AML-193 (cell line): ENCODE measurements at regions not wholly inside any gene's neighbourhood (a gene's known extent, or its start where the extent isn't known, plus 50 kb on each side); places are given as distances from the start of the nearest gene placed in this dataset.

Source experiments
- DNase-seq, 2 experiments: peaks; one replicate each; lab custom pipeline; 2025; lab: John Stamatoyannopoulos, UW

- DNase-seq, result no peak
Measured at GRCh38 chr13:50104493-50104892, 89.2 kb downstream of the KCNRG start.

GRCh38 chr13:50106559-50106958, 91.3 kb downstream of the KCNRG start:
- DNase-seq, result peak in 1 of 2 experiments; percentile 41

DNA sequence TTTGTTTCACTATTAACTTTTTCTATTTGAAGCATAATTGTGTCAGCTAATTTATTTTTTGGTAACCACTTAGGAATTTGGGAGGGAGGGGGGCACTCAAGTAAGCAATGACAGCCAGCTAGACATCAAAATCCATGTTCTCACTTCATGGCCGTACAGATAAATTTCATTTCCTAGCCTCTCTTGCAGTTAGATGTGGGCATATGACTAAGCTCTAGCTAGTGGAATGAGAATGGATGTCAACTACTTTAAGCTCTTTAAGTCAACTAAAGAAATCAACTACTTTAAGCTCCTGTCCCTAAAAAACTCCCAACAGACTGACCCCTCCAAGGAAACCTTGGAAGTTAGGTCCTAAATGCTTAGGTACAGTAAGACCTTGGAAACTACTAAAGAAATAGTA, 92.0 kb downstream of the KCNRG start:
- no peak for DNase-seq

DNA sequence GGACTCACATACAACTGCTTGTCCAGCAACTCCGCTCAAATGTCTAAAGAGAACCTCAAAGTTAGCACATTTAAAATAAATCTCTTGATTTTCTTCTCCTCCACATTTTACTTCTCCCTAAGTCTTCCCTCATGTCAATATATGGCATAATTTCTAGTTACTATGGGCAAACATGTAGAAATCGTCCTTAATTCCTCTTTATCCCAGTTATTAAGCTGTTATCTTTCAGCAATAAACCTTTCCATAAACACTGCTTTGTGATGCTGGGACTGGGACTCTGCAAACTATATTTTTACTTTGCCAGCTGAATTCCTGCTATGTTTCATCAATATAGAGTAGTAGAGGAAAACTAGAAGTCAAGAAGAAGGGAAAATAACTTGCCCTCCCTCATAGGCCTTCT, 99.7 kb downstream of the KCNRG start:
- DNase-seq, result no peak

GRCh38 chr13:50115695-50116094, 100.5 kb downstream of the KCNRG start:
- no peak for DNase-seq

GRCh38 chr13:50116430-50116973, 101.3 kb downstream of the KCNRG start:
- DNase-seq, result peak; percentile 47 to 48

GRCh38 chr13:50119591-50119990, 104.3 kb downstream of the KCNRG start:
- no peak for DNase-seq

DNA sequence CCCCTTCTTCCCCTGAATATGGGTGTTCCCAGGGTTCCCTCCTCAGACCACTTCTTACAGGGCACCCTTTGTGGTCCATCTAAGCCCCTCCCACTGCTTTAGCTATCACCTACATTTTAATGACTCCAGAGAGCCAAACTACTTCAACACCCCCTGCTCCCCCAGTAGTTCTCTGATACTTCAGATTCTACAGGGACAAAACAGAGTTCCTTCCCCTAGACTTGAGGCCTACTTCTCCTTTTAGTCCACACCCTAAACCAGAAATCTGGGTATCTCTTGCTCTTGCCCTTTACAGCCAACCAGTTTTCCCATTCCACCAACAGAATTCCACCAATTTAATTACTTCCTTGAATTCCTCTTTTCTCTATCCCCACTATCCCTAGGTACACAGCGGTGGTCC, 107.2 kb downstream of the KCNRG start:
- DNase-seq, result peak; percentile 71 to 80

DNA sequence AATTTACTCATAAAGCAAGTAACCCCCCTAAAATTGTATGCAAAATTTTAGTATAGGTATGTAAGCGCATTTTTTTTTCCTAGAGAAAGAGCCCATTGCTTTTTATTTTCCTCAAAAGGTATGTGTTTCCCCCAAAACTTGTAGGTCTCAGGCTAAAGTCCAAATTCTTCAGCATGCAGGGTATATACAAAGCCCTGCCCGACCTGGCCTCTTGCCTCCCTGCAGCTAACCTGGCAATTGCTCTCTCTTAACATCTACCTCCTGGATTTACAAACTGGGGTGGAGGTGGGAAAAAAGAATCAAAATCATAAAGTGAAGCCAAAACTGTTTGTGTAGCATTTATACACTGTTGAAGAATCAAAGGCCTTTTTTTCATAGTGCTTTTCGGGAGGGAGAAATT, 107.8 kb downstream of the KCNRG start:
- DNase-seq, result no peak

DNA sequence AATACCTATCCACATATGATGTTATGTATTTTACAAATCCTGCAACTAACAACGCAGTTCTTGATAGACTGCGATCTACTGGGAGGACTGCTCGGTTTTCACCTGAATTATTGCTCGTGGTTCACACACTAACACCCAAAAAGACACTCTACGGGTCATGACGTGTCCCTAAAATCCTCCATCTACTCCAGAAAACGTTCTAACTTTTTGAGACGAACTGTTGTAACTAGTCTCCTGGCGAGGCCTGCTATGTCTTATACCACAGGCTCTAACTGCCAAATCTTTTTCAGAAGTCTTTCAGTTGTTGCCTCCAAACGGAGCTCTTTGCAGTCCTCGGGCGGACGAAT, 108.2 kb downstream of the KCNRG start:
- no peak for DNase-seq

DNA sequence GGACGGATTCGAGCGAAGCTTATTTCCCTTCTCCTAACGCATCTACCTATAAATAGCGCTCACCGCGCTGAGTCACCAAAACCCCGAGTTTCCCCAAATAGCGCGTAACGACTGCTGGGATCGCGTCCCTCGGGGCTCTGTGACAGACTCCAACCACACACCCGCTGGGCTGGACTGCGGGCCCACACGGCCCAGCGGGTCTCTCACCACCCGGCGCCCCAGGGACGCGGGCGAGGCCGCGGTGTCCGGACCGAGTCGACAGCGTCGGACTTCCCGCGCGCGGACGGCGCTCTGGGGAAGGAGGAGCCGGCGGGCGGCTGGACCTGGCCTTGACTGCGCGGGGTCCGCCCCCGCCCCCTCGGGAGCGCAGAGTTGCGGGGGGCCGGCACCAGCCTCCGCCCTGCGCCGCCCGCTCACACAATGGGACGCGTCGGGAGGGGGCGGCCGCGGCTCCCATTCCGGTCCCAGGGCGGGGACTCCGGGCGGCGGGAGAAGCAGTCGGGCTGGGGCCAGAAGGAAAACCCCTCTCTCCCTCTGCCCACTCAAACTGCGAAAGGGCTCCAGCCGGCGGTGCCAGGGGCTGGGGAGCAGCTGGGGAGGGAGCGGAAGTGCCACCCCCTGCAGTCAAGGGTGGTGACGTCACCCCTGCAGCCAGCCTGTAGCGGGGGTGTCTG, 108.8 kb downstream of the KCNRG start:
- DNase-seq, result peak; percentile 86 to 91

GRCh38 chr13:50124536-50125303, 109.5 kb downstream of the KCNRG start:
- peak in 1 of 2 experiments; percentile 90 for DNase-seq

DNA sequence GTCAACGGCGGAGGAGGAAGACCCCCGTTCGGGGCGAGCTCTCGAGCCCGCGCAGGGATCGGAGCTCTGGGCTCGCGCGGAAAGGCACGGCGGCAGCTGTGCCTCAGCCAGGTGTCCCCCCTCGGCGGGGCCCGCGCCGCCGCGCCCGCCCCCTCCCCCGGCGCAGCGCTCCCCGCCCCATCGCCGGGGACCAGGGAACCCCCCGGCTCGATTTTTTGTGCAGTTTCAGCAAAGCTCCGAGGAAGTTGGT, 110.0 kb downstream of the KCNRG start:
- no peak for DNase-seq

DNA sequence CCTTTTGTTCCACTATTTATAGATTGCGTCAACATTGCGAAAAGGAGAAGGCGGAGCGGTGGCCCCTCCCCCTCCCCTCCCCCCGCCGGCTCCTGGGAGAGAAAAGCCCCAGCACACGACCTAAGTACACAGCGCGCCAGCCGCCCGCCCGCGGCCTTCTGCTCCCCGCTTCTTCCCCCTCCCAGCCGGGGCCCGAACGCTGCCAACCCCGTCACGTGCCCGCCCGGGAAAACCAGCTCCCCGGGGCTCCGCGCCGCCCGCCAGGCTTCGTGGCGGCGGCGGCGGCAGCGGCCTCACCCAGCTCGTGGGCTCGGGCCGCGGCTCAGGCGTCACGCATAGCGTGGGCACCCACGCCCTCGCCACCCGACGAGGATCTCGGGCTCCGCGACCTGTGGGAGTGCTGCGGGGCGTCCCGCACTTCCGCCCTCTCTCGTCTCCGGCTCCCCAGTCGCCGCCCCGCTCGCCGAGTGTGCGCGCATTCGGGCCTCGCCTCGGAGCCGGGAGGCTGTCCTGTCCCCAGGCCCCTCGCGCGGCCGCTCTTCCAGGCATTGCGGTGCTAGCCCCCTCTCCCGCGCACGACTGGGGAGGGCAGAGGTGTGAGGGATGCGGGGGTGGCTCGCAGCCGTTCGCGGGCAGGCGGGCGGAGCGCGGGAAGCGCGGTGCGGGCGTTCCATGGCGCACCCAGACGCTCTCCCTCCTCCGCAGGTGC, 110.5 kb downstream of the KCNRG start:
- peak; percentile 96 for DNase-seq

DNA sequence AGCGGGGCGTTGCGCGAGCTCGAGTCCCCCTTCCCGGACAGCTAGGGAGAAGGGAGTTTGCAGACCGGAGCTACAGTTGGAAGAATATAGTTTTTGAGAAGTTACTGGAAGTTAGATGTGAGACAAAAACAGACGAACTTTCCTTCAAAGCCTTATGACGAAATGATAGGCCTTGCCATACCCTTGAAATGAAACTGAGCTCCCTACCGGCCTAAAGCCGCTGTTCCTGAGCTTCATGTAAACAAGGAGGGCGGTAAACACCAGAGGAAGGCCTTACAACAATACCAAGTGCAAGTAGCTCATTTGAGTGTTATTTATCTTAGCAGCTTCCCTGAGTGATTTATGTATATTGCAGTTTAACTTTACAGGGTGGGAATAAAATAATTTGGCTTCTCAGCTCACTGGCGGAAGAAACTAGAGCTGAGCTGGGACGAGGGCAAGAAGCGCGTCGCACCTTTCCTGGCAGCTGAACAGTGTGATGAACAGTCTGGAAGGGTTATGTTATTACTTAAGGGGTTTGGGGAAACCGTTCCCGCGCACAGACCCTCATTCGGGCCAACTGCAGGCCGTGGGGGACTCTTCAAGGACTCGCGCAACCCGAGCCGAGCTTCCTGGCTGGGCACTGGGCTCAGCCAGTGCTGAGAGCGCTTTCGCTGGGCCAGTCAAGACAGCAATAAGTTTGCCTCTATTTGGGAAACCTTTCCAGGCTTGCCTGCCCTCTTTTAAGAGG, 111.2 kb downstream of the KCNRG start:
- peak; percentile 53 to 61 for DNase-seq

DNA sequence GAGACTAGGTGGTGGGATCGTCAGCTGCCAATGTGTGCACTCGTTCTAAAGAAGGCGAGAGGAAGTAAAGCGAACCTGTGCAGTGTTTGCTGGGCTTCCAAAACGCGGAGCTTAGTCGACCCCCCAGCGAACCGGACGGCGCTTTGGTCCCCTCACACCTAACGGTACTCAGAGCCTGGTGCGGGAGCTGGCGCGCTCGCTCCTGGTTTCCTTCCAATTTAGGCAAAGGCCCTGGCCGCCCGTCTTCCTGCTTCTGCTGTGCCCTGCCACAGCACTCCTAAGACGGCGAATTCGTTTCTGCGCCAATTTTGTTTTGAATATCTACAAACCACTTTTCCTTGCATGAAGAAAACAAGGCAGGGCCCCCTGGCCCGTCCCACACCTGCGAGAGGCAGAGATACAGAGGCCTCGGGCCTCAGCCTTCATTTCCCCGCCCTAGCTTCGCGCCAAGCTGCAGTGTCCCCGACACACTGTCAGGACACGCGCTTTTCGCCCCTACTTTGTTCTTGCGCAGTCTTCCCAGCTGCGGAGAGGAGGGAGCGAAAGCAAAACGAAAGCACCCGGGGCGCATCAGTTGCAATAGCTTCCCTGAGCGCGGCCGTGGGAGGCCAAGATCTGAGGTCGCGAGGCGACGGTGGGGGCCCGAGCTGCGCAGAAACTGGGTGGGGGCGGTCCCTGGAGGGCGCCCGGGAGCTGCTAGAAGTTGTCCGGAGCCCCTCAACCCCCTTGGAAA, 111.9 kb downstream of the KCNRG start:
- peak; percentile 59 to 69 for DNase-seq

- DNase-seq, result no peak
Measured at GRCh38 chr13:50127726-50128291, 112.6 kb downstream of the KCNRG start.

DNA sequence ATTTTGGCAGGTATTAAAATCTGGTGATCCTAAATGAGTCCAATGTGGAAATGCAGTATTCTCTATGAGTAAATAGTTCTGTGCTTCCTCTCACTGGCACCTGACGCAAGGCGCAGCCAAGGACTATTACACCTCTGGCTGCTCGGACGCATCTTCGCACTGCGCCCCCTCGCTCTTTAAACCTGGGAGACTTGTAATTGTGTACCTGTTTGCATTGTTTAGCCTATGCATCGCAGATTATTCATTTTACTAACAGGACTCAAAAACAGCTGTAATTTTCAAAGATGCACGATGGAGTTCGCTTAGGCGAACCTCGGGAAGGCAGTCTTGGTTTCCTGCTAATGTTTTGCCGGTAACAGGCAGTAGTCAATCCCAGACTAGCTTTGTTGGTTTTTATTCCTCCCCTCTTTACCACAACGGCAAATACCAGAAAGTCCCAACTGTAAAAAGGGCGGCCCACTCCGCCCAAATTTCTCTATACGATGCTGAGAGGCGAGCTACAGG, 113.2 kb downstream of the KCNRG start:
- no peak for DNase-seq

GRCh38 chr13:50129081-50129705, 113.9 kb downstream of the KCNRG start:
- DNase-seq, result no peak

DNA sequence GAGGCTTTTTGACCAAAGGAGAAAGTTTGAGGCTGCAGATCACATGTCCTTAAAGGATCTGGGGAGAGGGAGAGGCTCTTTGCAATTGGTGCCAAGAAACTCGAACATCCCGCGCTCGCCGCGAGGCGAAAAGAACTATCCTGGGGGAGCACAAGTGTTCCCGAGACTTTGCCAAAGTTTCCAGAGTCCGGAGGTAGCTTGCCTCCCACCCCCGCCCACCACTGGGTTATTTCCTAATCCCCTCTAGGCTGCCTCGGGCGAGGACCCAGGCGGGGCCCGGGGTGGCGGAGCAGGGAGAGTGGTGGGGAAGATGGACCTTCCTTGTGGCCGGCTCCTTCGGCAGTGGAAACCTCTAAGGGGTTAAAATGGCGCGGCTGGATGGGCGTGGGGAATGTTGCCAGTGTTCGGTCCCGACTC, 114.5 kb downstream of the KCNRG start:
- no peak for DNase-seq
